ENCODE measurements at regions not wholly inside any gene's neighbourhood (a gene's known extent, or its start where the extent isn't known, plus 50 kb on each side); places are given as distances from the start of the nearest gene placed in this dataset.

- Histone ChIP-seq H3K4me3 (ENCODE audit: low read depth, low read length, poor library complexity, severe bottlenecking) (no peak overlapping the region), H3K9me2 (ENCODE audit: insufficient read depth, low read length) (no peaks in the 10 kb centered on the region), H2AFZ (ENCODE audit: low read length) (no peak overlapping the region), H3K27ac (ENCODE audit: low read depth, low read length, poor library complexity, severe bottlenecking) (no peak overlapping the region), H4K20me1 (ENCODE audit: insufficient read depth, low read length) (no peaks in the 10 kb centered on the region), H3K4me2 (ENCODE audit: low read length) (no peak overlapping the region), H3K36me3 (ENCODE audit: insufficient read depth, low read length) (no peaks in the 10 kb centered on the region), H3K4me1 (ENCODE audit: insufficient read depth, low read length, poor library complexity, severe bottlenecking) (no peaks in the 10 kb centered on the region), H3K79me2 (ENCODE audit: insufficient read depth, low read depth, low read length) (no peaks in the 10 kb centered on the region), H3K9me3 (ENCODE audit: low read length) (peaks cover 3% of the 10 kb centered on the region)
- ChIA-PET CTCF (ENCODE audit: unreplicated experiment) (no interaction called here), POLR2A (no interaction called here)
- intact Hi-C loops (cut with micrococcal nuclease; ENCODE audit: unreplicated experiment) = no loop called here
- no peak for DNase-seq (ENCODE audit: low spot score)
- no TSS peak for BruUV-seq (replicated peaks)
- no peak for TF ChIP-seq EZH2phosphoT487 (IDR thresholded peaks at IDR 0.05; ENCODE audit: borderline replicate concordance, low read depth, low read length)
- TF ChIP-seq, protein P1, sequence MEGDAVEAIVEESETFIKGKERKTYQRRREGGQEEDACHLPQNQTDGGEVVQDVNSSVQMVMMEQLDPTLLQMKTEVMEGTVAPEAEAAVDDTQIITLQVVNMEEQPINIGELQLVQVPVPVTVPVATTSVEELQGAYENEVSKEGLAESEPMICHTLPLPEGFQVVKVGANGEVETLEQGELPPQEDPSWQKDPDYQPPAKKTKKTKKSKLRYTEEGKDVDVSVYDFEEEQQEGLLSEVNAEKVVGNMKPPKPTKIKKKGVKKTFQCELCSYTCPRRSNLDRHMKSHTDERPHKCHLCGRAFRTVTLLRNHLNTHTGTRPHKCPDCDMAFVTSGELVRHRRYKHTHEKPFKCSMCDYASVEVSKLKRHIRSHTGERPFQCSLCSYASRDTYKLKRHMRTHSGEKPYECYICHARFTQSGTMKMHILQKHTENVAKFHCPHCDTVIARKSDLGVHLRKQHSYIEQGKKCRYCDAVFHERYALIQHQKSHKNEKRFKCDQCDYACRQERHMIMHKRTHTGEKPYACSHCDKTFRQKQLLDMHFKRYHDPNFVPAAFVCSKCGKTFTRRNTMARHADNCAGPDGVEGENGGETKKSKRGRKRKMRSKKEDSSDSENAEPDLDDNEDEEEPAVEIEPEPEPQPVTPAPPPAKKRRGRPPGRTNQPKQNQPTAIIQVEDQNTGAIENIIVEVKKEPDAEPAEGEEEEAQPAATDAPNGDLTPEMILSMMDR (conservative IDR thresholded peaks at IDR 0.05; ENCODE audit: low read length) = no peak
Measured at GRCh38 chr20:63062188-63063140, 55.7 kb upstream of the BHLHE23 start.

DNA sequence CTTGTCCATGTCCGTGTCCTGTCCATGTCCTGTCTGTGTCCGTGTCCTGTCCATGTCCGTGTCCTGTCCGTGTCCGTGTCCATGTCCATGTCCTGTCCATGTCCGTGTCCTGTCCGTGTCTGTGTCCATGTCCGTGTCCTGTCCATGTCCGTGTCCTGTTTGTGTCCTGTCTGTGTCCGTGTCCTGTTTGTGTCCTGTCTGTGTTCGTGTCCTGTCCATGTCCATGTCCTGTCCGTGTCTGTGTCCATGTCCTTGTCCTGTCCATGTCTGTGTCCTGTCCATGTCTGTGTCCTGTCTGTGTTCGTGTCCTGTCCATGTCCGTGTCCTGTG lies 55.0 kb upstream of the BHLHE23 start:
- ChIA-PET POLR2A (no interaction called here), CTCF (ENCODE audit: unreplicated experiment) (no interaction called here)
- H3K4me1 ChIP-seq (ENCODE audit: insufficient read depth, low read length, poor library complexity, severe bottlenecking) = no peaks in the 10 kb centered on the region
- no peak overlapping the region for H2AFZ ChIP-seq (ENCODE audit: low read length)
- no peaks in the 10 kb centered on the region for H3K79me2 ChIP-seq (ENCODE audit: insufficient read depth, low read depth, low read length)
- TF ChIP-seq, protein P1 (conservative IDR thresholded peaks at IDR 0.05; ENCODE audit: low read length) = no peak
- no peak for TF ChIP-seq EZH2phosphoT487 (IDR thresholded peaks at IDR 0.05; ENCODE audit: borderline replicate concordance, low read depth, low read length)
- H3K9me2 ChIP-seq (ENCODE audit: insufficient read depth, low read length) = no peaks in the 10 kb centered on the region
- peaks cover 10% of the 10 kb centered on the region for H3K9me3 ChIP-seq (ENCODE audit: low read length)
- no peak overlapping the region for H3K4me2 ChIP-seq (ENCODE audit: low read length)
- no peak overlapping the region for H3K27ac ChIP-seq (ENCODE audit: low read depth, low read length, poor library complexity, severe bottlenecking)
- BruUV-seq (replicated peaks) = no TSS peak
- intact Hi-C loops (cut with micrococcal nuclease; ENCODE audit: unreplicated experiment) = no loop called here
- H3K36me3 ChIP-seq (ENCODE audit: insufficient read depth, low read length) = no peaks in the 10 kb centered on the region
- no peaks in the 10 kb centered on the region for H4K20me1 ChIP-seq (ENCODE audit: insufficient read depth, low read length)
- no peak for DNase-seq (ENCODE audit: low spot score)
- no peak overlapping the region for H3K4me3 ChIP-seq (ENCODE audit: low read depth, low read length, poor library complexity, severe bottlenecking)

- CTCF ChIA-PET (ENCODE audit: unreplicated experiment) = no interaction called here
- Histone ChIP-seq H3K4me2 (ENCODE audit: low read length) (no peak overlapping the region), H2AFZ (ENCODE audit: low read length) (no peak overlapping the region), H3K27ac (ENCODE audit: low read depth, low read length, poor library complexity, severe bottlenecking) (no peak overlapping the region), H3K4me1 (ENCODE audit: insufficient read depth, low read length, poor library complexity, severe bottlenecking) (no peaks in the 10 kb centered on the region), H3K79me2 (ENCODE audit: insufficient read depth, low read depth, low read length) (no peaks in the 10 kb centered on the region), H3K4me3 (ENCODE audit: low read depth, low read length, poor library complexity, severe bottlenecking) (no peak overlapping the region), H3K9me2 (ENCODE audit: insufficient read depth, low read length) (no peaks in the 10 kb centered on the region), H4K20me1 (ENCODE audit: insufficient read depth, low read length) (no peaks in the 10 kb centered on the region), H3K9me3 (ENCODE audit: low read length) (peaks cover 10% of the 10 kb centered on the region), H3K36me3 (ENCODE audit: insufficient read depth, low read length) (no peaks in the 10 kb centered on the region)
- TF ChIP-seq EZH2phosphoT487 (IDR thresholded peaks at IDR 0.05; ENCODE audit: borderline replicate concordance, low read depth, low read length) = no peak
- TF ChIP-seq, protein P1 (conservative IDR thresholded peaks at IDR 0.05; ENCODE audit: low read length) = no peak
- no TSS peak for BruUV-seq (replicated peaks)
- POLR2A ChIA-PET = no interaction called here
- intact Hi-C loops (cut with micrococcal nuclease; ENCODE audit: unreplicated experiment) = no loop called here
- DNase-seq (ENCODE audit: low spot score) = no peak
Measured at GRCh38 chr20:63061051-63061770, 54.4 kb upstream of the BHLHE23 start.
